KMS-11 (cell line): ENCODE measurements at regions not wholly inside any gene's neighbourhood (a gene's known extent, or its start where the extent isn't known, plus 50 kb on each side); places are given as distances from the start of the nearest gene placed in this dataset.
A peak's percentile ranks its signal among the peaks of the same experiment; 100 is the strongest.
"Not testable (repeated sequence)": the region's sequence is repeated elsewhere in the genome, so short reads cannot be mapped to it uniquely, and the experiment has no call there.

Experiments
- H2AFZ ChIP-seq: fragments of 200-600 bp; sonication (generic); 2 replicates; pipeline ENCODE4 v1.6.1; 2016; ENCODE audit warnings: antibody characterized with exemption, mixed run types, low read depth
- H3K27ac ChIP-seq: fragments of 200-600 bp; sonication (generic); 2 replicates; pipeline ENCODE4 v1.6.1; 2016; ENCODE audit warnings: mild to moderate bottlenecking, mixed run types
- H3K27me3 ChIP-seq: fragments of 200-600 bp; sonication (generic); 2 replicates; pipeline ENCODE4 v1.6.1; 2017; ENCODE audit warnings: mild to moderate bottlenecking, low read depth, mixed run types, moderate library complexity; ENCODE audit not compliant: insufficient read depth
- H3K36me3 ChIP-seq: fragments of 200-600 bp; sonication (generic); 2 replicates; pipeline ENCODE4 v1.6.1; 2017; ENCODE audit warnings: mild to moderate bottlenecking, mixed run types; ENCODE audit not compliant: insufficient read depth
- H3K4me1 ChIP-seq: fragments of 200-600 bp; sonication (generic); 2 replicates; pipeline ENCODE4 v1.6.1; 2016; ENCODE audit warnings: mild to moderate bottlenecking, low read depth, mixed run types; ENCODE audit not compliant: poor library complexity, severe bottlenecking
- H3K4me2 ChIP-seq: fragments of 200-600 bp; sonication (generic); 2 replicates; pipeline ENCODE4 v1.7.0; 2016; ENCODE audit warnings: mild to moderate bottlenecking, mixed run types
- H3K4me3 ChIP-seq: fragments of 200-600 bp; sonication (generic); IDR thresholded peaks from 2 replicates; pipeline ENCODE4 v1.6.1; 2017; ENCODE audit warnings: low read depth, low read length, mixed read lengths; ENCODE audit not compliant: insufficient read depth
- H3K79me2 ChIP-seq: fragments of 200-600 bp; sonication (generic); 2 replicates; pipeline ENCODE4 v1.6.1; 2016; ENCODE audit warnings: low read depth, mixed run types; ENCODE audit not compliant: insufficient read depth
- H3K9ac ChIP-seq: fragments of 200-600 bp; sonication (generic); 2 replicates; pipeline ENCODE4 v1.6.1; 2016; ENCODE audit warnings: mild to moderate bottlenecking, mixed run types
- H4K20me1 ChIP-seq: fragments of 200-600 bp; sonication (generic); 2 replicates; pipeline ENCODE4 v1.6.1; 2016; ENCODE audit warnings: mild to moderate bottlenecking, mixed run types; ENCODE audit not compliant: insufficient read depth
- CTCF ChIP-seq: fragments of 200-600 bp; sonication (generic); conservative IDR thresholded peaks from 2 replicates; pipeline ENCODE4 v1.6.1; 2017; ENCODE audit warnings: low read depth, mild to moderate bottlenecking, antibody characterized with exemption, low read length, moderate library complexity, mixed read lengths

- no peaks in the 10 kb centered on the region for H3K27me3 ChIP-seq
- no peak overlapping the region for H3K4me2 ChIP-seq
- no peaks in the 10 kb centered on the region for H4K20me1 ChIP-seq
- no peaks in the 10 kb centered on the region for H3K79me2 ChIP-seq
- TF ChIP-seq CTCF = no peak
- H3K36me3 ChIP-seq = no peaks in the 10 kb centered on the region
- H2AFZ ChIP-seq = no peak overlapping the region
- no peak overlapping the region for H3K27ac ChIP-seq
- H3K4me3 ChIP-seq = no peak overlapping the region
- H3K9ac ChIP-seq = no peak overlapping the region
- no peaks in the 10 kb centered on the region for H3K4me1 ChIP-seq
Observed at GRCh38 chr18:10134204-10134603, 220.4 kb downstream of the VAPA start.

GRCh38 chr18:10134749-10135148 lies 220.9 kb downstream of the VAPA start:
- H4K20me1 ChIP-seq, H3K4me2 ChIP-seq, H3K79me2 ChIP-seq, H3K27me3 ChIP-seq, H3K27ac ChIP-seq, H3K36me3 ChIP-seq, H3K4me3 ChIP-seq, H3K4me1 ChIP-seq, H3K9ac ChIP-seq, H2AFZ ChIP-seq: not testable (repeated sequence)

GRCh38 chr18:10135302-10135926 lies 221.6 kb downstream of the VAPA start:
- H3K9ac ChIP-seq = no peak overlapping the region
- H2AFZ ChIP-seq = no peak overlapping the region
- H3K4me2 ChIP-seq = no peak overlapping the region
- H3K27ac ChIP-seq = no peak overlapping the region
- H3K79me2 ChIP-seq = no peaks in the 10 kb centered on the region
- H3K36me3 ChIP-seq = no peaks in the 10 kb centered on the region
- H3K27me3 ChIP-seq = no peaks in the 10 kb centered on the region
- no peak overlapping the region for H3K4me3 ChIP-seq
- H3K4me1 ChIP-seq = peaks cover 5% of the 10 kb centered on the region
- TF ChIP-seq CTCF = no peak
- no peaks in the 10 kb centered on the region for H4K20me1 ChIP-seq

GRCh38 chr18:10138719-10139118 lies 224.9 kb downstream of the VAPA start:
- H3K79me2 ChIP-seq = no peaks in the 10 kb centered on the region
- H3K36me3 ChIP-seq = no peaks in the 10 kb centered on the region
- H3K4me1 ChIP-seq = peaks cover 27% of the 10 kb centered on the region
- H4K20me1 ChIP-seq = no peaks in the 10 kb centered on the region
- no peak overlapping the region for H3K27ac ChIP-seq
- H2AFZ ChIP-seq = no peak overlapping the region
- H3K9ac ChIP-seq = no peak overlapping the region
- TF ChIP-seq CTCF = no peak
- H3K27me3 ChIP-seq = no peaks in the 10 kb centered on the region
- H3K4me3 ChIP-seq = no peak overlapping the region
- H3K4me2 ChIP-seq = no peak overlapping the region

GRCh38 chr18:10139783-10140410 lies 226.1 kb downstream of the VAPA start:
- Histone ChIP-seq H3K79me2 (no peaks in the 10 kb centered on the region), H3K4me1 (peaks cover 30% of the 10 kb centered on the region), H3K4me2 (peak overlapping the region; percentile 9; the same call in 1 of the 2 replicates), H3K27ac (peak overlapping the region; percentile 35; the same call in 1 of the 2 replicates), H4K20me1 (no peaks in the 10 kb centered on the region), H3K9ac (no peak overlapping the region), H3K27me3 (no peaks in the 10 kb centered on the region), H2AFZ (peak overlapping the region; percentile 14; the same call in 1 of the 2 replicates), H3K4me3 (no peak overlapping the region), H3K36me3 (no peaks in the 10 kb centered on the region)
- TF ChIP-seq CTCF = no peak
